GOT3 (cell line): ENCODE measurements at regions not wholly inside any gene's neighbourhood (a gene's known extent, or its start where the extent isn't known, plus 50 kb on each side); places are given as distances from the start of the nearest gene placed in this dataset.

ENCODE experiments used
- DNase-seq: peaks from one replicate; lab custom pipeline; 2025; ENCODE audit warnings: mixed read lengths; lab: John Stamatoyannopoulos, UW

GRCh38 chr6:30396833-30397479, 52.0 kb downstream of the RPP21 start:
- DNase-seq: peak; percentile 20

GRCh38 chr6:30397697-30398096, 52.7 kb downstream of the RPP21 start:
- DNase-seq: no peak

GRCh38 chr6:30399390-30400058, 54.6 kb downstream of the RPP21 start:
- no peak for DNase-seq

GRCh38 chr6:30405934-30406333, 61.0 kb downstream of the RPP21 start:
- DNase-seq: no peak

GRCh38 chr6:30409184-30409583, 64.2 kb downstream of the RPP21 start:
- no peak for DNase-seq

- no peak for DNase-seq
Measured at GRCh38 chr6:30411515-30412207, 66.7 kb downstream of the RPP21 start.

- no peak for DNase-seq
Measured at GRCh38 chr6:30418448-30418847, 70.9 kb upstream of the HLA-E start.

- no peak for DNase-seq
Measured at GRCh38 chr6:30424549-30424948, 64.8 kb upstream of the HLA-E start.
